GM18505 (cell line): ENCODE measurements at regions not wholly inside any gene's neighbourhood (a gene's known extent, or its start where the extent isn't known, plus 50 kb on each side); places are given as distances from the start of the nearest gene placed in this dataset.
"Not testable (repeated sequence)": the region's sequence is repeated elsewhere in the genome, so short reads cannot be mapped to it uniquely, and the experiment has no call there.

ENCODE experiments used
- ATAC-seq: cut with Tn5 transposase; IDR thresholded peaks from one replicate; pipeline ENCODE4 v1.9.1; 2021; ENCODE audit not compliant: unreplicated experiment
- POLR2A ChIP-seq: IDR thresholded peaks from 4 replicates; pipeline ENCODE4 v1.6.1; 2011; ENCODE audit warnings: borderline replicate concordance; ENCODE audit not compliant: insufficient read depth, insufficient read length; ENCODE audit errors: extremely low read depth

DNA sequence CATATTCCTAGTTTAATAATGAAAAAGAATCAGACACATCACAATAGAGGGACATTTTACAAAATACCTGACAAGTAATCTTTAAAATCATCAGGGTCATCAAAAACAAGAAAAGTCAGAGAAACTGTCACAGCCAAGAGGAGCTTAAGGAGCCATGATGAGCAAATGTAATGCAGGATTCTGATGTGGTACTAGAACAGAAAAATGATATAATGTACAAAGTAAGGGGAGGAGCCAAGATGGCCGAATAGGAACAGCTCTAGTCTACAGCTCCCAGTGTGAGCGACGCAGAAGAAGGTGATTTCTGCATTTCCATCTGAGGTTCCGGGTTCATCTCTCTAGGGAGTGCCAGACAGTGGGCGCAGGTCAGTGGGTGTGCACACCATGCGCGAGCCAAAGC lies 198.0 kb upstream of the FAT3 start:
- TF ChIP-seq POLR2A: no peak
- no peak for ATAC-seq

DNA sequence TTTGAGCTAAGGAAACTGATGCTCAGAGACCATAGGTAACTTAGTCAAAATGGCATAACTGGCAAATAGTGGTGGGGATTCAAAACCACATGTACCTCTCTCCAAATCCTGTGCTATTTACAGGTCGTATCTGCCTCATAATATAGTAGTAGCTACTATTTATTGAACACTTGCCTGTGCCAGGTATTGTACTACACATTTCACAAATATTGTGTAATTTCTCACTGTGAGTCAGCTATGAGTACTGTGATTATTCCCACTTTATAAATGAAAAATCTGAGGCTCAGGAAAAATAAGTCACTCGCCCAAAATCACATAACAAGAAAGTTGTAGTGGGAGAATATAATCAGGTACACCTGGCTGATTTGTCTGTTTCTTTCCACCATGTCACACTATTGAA lies 199.8 kb upstream of the FAT3 start:
- no peak for ATAC-seq

DNA sequence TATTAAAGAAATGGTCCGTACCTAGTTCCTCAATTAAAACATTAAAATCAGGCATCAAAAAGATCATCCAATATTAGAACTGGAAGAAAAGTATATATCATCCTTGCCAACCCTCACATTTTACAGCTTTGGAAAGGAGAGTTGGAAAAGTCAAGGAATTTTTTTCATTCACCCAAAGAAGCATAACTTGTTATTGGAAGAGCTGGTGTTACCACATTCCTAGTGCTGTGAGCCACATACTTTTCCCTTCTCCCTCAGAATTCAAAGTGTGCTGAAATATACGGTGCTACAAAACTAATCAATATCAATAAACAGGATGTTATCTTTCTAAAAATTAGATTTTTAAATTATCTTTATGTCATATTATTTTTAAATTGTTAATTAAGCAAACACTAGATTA lies 202.1 kb upstream of the FAT3 start:
- ATAC-seq: no peak
- TF ChIP-seq POLR2A: no peak

More for the DNA sequence above, 199.8 kb upstream of the FAT3 start:
- no peak for TF ChIP-seq POLR2A

DNA sequence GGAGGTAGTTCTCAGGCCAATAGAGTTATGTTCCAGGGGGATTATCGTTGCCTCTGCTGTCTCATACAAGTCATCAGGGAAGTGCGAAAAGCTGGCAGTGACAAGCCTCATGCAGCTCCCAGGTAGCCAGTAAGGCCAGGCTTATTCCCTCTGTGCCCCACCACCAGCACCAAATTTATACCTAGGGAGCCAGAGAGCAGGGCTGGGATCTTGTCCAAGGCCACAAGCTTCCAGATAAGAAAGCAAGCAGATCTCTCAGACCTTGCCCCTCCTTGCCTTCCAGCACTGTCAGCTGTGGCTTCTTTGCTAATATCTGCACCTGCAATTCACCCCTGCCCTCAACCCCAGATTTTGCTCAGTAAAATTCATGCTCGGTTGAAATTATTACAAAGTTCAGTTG lies 206.3 kb upstream of the FAT3 start:
- ATAC-seq: no peak
- no peak for TF ChIP-seq POLR2A

DNA sequence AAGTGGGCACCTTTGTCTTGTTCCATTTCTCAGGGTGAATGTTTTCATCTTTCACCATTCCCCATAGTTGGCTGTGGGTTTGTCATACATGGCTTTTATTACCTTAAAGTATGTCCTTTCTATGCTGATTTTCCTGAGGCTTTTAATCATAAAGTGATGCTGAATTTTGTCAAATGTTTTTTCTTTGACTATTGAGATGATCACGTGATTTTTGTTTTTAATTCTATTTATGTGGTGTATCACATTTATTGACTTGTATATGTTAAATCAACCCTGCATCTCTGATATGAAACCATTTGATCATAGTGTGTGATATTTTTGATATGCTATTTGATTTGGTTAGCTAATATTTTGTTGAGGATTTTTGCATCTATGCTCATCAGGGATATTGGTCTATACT lies 216.4 kb upstream of the FAT3 start:
- TF ChIP-seq POLR2A: no peak
- ATAC-seq: no peak

DNA sequence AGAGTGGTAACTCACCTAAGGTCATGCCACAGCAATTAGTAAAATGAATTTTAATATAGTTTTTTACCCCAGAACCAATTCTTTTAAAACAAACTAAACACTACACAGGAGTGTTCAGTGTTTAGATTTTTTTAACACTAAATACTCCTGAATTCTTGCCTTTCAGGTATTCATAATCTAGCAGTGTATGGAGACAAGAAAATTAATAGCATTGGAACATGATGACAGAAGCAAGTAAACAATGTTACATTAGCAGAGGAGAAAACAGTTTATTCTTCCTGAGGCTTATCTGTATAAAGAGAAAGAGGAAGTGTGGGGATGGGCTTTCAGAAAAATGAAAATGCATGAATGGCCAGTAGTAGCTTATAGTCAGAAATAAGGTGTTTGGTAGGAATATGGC lies 222.1 kb upstream of the FAT3 start:
- ATAC-seq: no peak
- no peak for TF ChIP-seq POLR2A

DNA sequence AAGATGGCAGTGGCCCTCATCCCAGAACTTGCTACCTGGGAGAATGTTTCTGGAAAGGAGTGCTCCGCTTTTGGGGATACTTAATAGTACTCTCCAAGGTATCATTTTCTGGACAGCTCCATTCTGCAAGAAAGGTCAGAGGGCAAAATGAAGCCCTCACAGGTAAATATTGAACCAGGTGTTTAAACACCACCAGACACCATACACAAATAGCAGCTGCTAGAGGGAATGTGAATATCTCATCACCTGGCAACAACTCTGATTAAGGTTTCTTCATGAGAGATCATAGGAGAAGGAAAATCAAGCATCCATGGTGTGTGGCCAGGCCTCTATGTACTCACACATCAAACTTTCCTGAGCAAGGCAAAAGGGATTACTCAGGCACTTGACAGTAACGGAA lies 226.1 kb upstream of the FAT3 start:
- no peak for TF ChIP-seq POLR2A
- no peak for ATAC-seq

DNA sequence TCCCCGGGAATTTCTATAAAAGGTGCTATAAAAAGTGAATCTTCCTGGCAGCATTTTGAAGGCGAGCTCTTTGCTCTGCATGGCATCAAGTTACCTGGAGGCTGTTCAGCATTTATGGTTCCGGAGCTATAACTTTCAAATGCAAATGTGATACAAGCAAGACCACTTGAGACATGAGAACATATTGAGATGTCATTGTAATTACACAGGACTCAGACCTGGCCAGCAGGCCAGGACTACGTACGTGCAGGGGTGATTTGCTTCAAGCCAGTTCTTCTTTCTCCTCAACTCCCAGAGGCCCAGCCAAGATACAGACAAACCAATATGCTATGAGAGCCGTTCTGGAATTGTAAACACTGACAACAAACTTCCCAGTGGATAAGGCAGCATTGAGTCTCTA lies 227.4 kb upstream of the FAT3 start:
- ATAC-seq: no peak
- TF ChIP-seq POLR2A: no peak

DNA sequence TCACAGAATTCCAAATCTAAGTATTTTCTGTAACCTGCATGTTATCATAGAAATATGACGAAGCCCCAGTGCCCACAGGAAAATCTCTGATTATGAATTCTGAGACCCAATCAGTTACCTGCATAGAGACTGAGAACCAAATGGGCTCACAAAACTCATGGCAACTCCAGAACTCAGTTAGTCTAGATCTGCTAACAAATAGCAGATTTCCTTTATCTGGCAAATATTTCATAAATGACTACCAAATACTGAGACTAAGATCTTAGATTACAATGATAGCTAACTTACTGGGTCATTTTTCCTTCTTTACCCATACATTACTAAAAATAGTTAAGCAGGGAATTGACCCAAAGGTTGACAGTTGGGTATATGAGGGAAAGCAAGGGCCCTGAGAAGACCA lies 228.1 kb upstream of the FAT3 start:
- TF ChIP-seq POLR2A: no peak
- no peak for ATAC-seq

DNA sequence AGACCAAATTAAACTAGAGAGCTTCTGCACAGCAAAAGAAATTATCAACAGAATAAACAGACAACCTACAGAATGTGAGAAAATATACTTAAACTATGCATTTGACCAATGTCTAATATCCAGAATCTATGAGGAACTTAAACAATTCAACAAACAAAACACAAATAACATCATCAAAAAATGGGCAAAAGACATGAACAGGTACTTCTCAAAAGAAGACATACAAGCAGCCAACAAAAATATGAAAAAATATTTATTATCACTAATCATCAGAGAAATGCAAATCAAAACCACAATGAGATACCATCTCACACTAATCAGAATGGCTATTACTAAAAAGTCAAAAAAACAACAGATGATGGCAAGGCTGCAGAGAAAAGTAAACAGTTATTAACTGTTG lies 236.2 kb upstream of the FAT3 start:
- not testable (repeated sequence) for ATAC-seq

DNA sequence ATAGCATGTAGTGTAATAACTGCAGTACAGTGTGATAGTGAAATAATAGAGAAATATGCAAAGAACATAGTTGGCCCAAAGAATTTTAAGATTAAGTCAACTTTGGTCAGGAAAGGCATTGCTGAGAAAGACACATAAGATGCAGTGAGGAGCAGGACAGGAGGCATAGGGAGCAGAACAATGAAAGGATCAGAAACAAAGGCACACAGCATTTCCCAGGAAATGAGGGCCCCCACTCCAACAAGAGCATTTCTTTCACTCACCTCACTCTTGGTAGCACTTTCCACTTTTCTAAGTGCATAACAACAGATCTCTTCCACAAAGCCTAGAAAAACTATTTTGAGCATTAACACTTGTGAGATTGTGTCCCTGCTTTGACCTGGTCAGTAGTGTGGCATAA lies 238.4 kb upstream of the FAT3 start:
- no peak for ATAC-seq
- no peak for TF ChIP-seq POLR2A

DNA sequence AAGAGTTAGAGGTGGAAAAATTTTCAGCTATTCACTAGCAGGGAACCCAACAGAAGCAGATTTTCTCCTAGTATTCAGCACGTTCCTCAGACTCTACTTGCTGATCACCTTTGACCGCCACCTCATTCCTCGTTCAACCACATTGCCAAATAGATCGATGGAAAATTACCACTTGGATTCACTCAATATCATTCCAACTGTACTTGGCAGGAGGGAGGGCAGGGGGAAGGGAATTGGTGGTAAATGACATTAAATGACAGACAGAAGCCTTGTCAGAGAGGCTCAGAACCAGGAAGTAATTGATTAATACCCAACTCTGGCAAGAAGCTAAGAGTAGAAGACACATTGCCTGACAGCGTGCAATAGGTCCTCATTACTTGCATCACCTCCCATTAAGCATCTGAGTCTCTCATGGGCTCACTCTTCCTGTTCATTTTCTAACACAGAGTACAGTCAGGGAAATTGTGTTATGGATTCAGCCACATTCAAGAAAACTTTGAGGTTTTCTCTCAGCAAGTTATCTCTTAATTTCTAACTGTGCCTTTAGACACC lies 240.5 kb upstream of the FAT3 start:
- no peak for ATAC-seq

DNA sequence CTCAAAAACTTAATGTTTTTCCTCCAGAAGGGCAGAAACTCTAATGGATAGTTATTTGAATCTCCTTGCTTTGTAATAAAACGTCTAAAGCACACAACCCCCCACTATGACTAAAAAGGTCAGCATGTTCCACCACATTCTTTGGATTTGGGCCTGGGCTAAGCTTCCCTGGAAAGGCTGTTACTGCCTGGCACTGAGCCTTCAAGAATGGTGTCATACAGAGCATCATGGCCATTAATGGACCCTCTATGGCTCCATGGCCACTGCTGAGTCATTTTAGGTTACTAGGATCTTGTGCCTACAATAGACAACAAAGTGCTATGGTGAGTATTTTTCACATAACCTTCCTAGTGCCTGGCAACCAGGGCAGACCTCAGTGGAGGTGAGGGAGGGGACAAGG lies 242.6 kb upstream of the FAT3 start:
- ATAC-seq: no peak
- TF ChIP-seq POLR2A: no peak

More for the DNA sequence above, 240.5 kb upstream of the FAT3 start:
- TF ChIP-seq POLR2A: no peak

DNA sequence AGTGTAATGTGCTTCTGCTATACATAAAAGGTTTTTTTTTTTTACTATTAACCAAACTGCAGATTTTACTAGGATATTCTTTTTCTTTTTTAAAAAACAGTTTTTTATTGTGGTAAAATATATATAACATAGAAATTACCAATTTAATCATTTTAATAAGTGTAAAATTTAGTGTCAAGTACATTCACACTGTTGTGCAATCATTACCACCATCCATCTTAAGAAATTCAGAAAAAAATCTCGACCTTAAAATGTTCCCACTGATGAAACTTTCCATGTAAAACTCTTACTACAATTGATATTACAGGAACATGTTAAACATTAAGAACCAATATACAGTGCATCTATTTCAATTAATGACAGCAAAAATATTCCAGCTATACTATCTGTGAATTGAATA lies 244.8 kb upstream of the FAT3 start:
- ATAC-seq: no peak
- TF ChIP-seq POLR2A: no peak

DNA sequence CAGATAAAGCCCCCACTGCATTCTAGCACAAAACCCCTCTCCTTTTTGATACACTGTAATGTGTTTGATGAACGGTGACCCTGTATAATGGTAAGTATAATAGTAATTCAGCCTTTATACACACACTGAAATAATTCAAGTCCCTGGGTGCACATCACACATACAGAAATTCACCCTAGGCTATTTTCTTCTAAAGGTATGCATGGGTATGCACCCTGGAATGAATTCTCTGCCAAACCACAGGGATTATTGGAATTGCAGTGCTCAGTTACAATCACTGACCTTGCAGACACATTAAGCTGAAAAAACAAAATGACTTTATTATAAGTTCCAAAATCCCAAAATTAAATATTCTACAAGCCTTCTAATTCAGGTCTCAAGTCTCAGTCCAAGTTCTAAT lies 245.9 kb upstream of the FAT3 start:
- no peak for TF ChIP-seq POLR2A
- ATAC-seq: no peak
